Aorta (tissue), 5 donors: ENCODE measurements at regions not wholly inside any gene's neighbourhood (a gene's known extent, or its start where the extent isn't known, plus 50 kb on each side); places are given as distances from the start of the nearest gene placed in this dataset.
A peak's percentile ranks its signal among the peaks of the same experiment; 100 is the strongest.

Source experiments
- ATAC-seq: fragments of 200-7000 bp; cut with Tn5 transposase; one replicate; pipeline ENCODE4 v1.9.1; 2022; ENCODE audit warnings: moderate library complexity; ENCODE audit not compliant: low FRiP score
- DNase-seq, 2 donors: peaks; one replicate each; pipeline ENCODE4 v3.0.0-alpha.2; 2020
- H3K27ac ChIP-seq, 2 donors: one replicate each; pipeline ENCODE4 v1.5.1; 2013; ENCODE audit warnings: low read length in 2 of 2, mild to moderate bottlenecking in 2 of 2, moderate library complexity in 2 of 2, control low read depth in 1 of 2, inconsistent platforms in 1 of 2, low read depth in 1 of 2
- H3K27me3 ChIP-seq, 2 donors: one replicate each; pipeline ENCODE4 v1.6.1; 2013; ENCODE audit warnings: control low read depth in 1 of 2, low read length in 1 of 2, mild to moderate bottlenecking in 1 of 2, moderate library complexity in 1 of 2; ENCODE audit not compliant: insufficient read depth in 2 of 2, control insufficient read depth in 1 of 2
- H3K36me3 ChIP-seq, 2 donors: one replicate each; pipeline ENCODE4 v1.6.1; 2013; ENCODE audit warnings: control low read depth in 1 of 2, low read length in 1 of 2, mild to moderate bottlenecking in 1 of 2; ENCODE audit not compliant: insufficient read depth in 2 of 2, control insufficient read depth in 1 of 2
- H3K4me1 ChIP-seq, 2 donors: one replicate each; pipeline ENCODE4 v1.6.1; 2013; ENCODE audit warnings: low read length in 2 of 2, control low read depth in 1 of 2, mild to moderate bottlenecking in 1 of 2, moderate library complexity in 1 of 2; ENCODE audit not compliant: insufficient read depth in 2 of 2, control insufficient read depth in 1 of 2
- H3K4me3 ChIP-seq, 2 donors: one replicate each; pipeline ENCODE4 v1.5.1; 2013; ENCODE audit warnings: low read length in 2 of 2, control low read depth in 1 of 2, mild to moderate bottlenecking in 1 of 2
- H3K9me3 ChIP-seq: one replicate; pipeline ENCODE4 v1.6.1; 2013; ENCODE audit warnings: mild to moderate bottlenecking, low read length; ENCODE audit not compliant: control insufficient read depth
- WGBS, 2 donors: extraction: QIAGEN DNeasy Blood & Tissue Kit; methylation state at CpG; one replicate each; pipeline ENCODE4 v1.1.7; 2013; 5-methylcytosine and 5-hydroxymethylcytosine counted together
- intact Hi-C, 2 donors: fragments of 100-400 bp; cut with DNase I; formaldehyde crosslinking; loops; one replicate each; pipeline versions ENCODE4 v1.14.2 to v1.15.0; 2022
- donor health status: healthy with polysubstance abuse.
- donor health status: Bipolar disorder and iron deficiency.
- donor health status: DM: no; HTN: no; CAD: no.
- donor health status: DM: no; HTN: no; CAD: no.
- donor health status: DM: yes; HTN: yes; CAD: no.

DNA sequence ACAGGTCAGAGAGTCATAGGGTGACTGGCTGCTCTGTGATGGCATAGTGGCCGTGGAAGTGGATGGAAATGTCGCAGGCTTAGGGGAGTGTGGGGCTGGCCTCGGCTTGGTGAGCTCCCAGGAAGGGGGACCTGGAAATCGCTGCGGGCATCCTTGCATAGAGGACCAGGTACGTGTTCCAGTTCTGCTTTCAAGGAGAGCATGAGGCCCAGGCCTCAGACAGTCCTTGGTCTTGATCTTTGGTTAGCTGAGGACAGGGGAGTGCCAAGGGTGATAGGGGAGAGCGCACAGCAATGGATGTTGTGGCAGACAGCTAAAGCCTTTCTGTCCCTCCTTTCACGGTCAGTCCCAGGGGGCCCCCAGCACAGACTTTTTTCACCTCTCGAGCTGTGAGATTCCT lies 110.5 kb downstream of the SNRPN start:
- Histone ChIP-seq H3K4me3 (no peak overlapping the region), H3K27me3 (no peaks in the 10 kb centered on the region), H3K9me3 (peaks cover 97% of the 10 kb centered on the region), H3K36me3 (peaks cover 0 to 57% of the 10 kb centered on the region in 2 donors), H3K4me1 (no peaks in the 10 kb centered on the region), H3K27ac (no peak overlapping the region)
- intact Hi-C loops, result loop anchor here in 1 of 2 donors (10.0 kb wide), 1 partner anchor 60 kb away; no protein-coding TSS in a partner anchor
- ATAC-seq (no peak), DNase-seq (peak in 1 of 2 donors; percentile 58)
- WGBS, 2 donors, result 89 to 92% methylated on average over 9 of the region's 9 CpGs

DNA sequence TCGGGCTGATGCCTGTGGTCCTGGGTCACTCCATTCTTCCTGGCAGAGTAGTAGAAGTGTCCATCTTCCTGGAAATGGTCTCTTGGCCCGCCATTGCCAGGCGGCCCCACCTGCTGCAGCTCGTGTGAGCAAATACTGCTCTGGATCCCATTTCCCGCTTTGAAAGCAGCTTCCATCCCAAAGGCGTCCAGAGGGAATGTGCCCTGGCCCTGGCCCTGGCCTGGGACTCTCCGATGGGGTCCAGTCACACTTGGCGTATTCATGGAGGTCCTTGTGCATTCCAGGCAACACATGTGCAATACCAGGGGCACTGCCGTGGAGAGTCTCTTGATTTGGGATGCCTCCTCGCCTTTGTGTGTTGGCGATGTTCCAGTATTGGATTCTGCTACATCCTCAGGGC lies 111.1 kb downstream of the SNRPN start:
- Histone ChIP-seq H3K9me3 (peaks cover 97% of the 10 kb centered on the region), H3K27me3 (no peaks in the 10 kb centered on the region), H3K4me1 (no peaks in the 10 kb centered on the region), H3K4me3 (no peak overlapping the region), H3K36me3 (peaks cover 0 to 60% of the 10 kb centered on the region in 2 donors), H3K27ac (no peak overlapping the region)
- intact Hi-C loops, result loop anchor here in 1 of 2 donors (10.0 kb wide), 1 partner anchor 61 kb away; no protein-coding TSS in a partner anchor
- peak in 1 of 2 donors; percentile 48 for DNase-seq
- ATAC-seq, result no peak
- 88 to 90% methylated on average over 11 of the region's 11 CpGs for WGBS, 2 donors

DNA sequence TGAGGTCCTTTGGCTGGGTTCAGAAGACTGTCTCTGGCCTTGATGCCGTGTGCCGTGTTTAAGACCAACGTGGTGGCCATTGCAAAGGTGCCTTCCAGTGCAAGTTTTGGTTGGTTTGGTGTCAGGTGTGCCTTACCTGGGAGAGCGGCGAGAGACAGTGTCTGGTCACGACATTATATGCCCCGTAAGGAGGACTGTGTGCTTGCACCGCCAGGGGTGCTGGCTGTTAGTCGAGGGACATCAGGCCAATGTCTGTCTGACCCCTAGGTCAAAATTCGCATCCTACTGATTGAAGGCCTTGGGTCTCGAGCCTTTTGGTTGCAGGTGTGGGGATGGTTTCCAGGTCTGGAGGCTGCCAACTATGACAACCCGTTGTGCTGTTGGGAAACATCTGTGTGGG lies 111.9 kb downstream of the SNRPN start:
- peaks cover 97% of the 10 kb centered on the region for H3K9me3 ChIP-seq
- no peak for ATAC-seq
- H3K27me3 ChIP-seq, result no peaks in the 10 kb centered on the region
- no peak overlapping the region for H3K27ac ChIP-seq
- peak in 1 of 2 donors; percentile 46 for DNase-seq
- 87 to 89% methylated on average over 12 of the region's 12 CpGs for WGBS, 2 donors
- H3K4me1 ChIP-seq, result no peaks in the 10 kb centered on the region
- peaks cover 0 to 55% of the 10 kb centered on the region in 2 donors for H3K36me3 ChIP-seq
- intact Hi-C loops, result loop anchor here in 1 of 2 donors (10.0 kb wide), 1 partner anchor 62 kb away; no protein-coding TSS in a partner anchor
- no peak overlapping the region for H3K4me3 ChIP-seq

DNA sequence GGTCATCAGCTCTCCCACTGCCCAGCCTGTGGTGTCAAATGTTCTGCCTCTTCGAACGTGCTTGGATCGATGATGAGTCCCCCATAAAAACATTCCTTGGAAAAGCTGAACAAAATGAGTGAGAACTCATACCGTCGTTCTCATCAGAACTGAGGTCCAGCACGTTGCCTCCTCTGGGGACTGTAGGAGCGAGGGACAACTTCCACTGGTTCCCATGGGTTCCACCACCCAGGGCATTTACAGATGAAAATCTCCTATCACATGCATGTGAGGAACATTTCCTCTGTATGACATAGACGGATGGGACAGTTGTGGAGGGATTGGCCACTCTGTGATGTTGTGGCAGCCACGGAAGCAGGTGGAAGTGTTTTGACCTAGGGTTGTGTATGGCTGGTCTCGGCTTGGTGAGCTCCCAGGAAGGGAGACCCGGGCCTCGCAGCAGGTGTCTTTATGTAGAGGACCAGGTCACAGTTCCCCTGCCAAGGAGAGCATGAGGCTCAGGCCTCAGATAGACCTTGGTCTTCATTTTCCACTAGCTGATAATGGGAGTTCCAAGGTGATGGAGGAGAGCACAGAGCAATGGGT lies 113.0 kb downstream of the SNRPN start:
- intact Hi-C loops, result loop anchor here in 1 of 2 donors (10.0 kb wide), 1 partner anchor 63 kb away; no protein-coding TSS in a partner anchor
- WGBS, 2 donors, result 84 to 89% methylated on average over 12 of the region's 12 CpGs
- peaks cover 98% of the 10 kb centered on the region for H3K9me3 ChIP-seq
- H3K36me3 ChIP-seq, result peaks cover 0 to 55% of the 10 kb centered on the region in 2 donors
- peak in 1 of 2 donors; percentile 16 for DNase-seq
- H3K4me1 ChIP-seq, result no peaks in the 10 kb centered on the region
- H3K4me3 ChIP-seq, result no peak overlapping the region
- no peaks in the 10 kb centered on the region for H3K27me3 ChIP-seq
- ATAC-seq, result no peak
- H3K27ac ChIP-seq, result no peak overlapping the region

DNA sequence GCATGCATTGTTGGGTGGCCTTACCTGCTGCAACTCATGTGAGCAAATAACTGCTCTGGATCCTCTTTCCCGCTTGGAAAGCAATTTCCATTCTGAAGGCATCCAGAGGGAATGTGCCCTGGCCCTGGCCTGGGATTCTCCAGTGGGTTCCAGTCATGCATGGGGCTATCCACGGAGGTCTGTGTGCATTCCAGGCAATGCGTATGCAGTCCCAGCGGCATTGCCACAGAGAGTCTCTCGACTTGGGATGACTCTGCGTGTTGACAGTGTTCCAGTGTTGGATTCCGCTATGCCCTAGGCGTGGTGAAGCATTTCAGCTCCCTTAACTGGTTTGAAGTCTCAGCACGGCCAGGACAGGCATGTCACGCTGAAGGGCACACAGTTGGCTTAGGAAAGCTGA lies 113.9 kb downstream of the SNRPN start:
- Histone ChIP-seq H3K36me3 (peaks cover 3 to 53% of the 10 kb centered on the region in 2 donors), H3K27me3 (no peaks in the 10 kb centered on the region), H3K9me3 (peaks cover 93% of the 10 kb centered on the region), H3K27ac (no peak overlapping the region), H3K4me1 (no peaks in the 10 kb centered on the region), H3K4me3 (no peak overlapping the region)
- 89% methylated on average over 10 of the region's 10 CpGs for WGBS, 2 donors
- intact Hi-C loops, result loop anchor here in 1 of 2 donors (10.0 kb wide), 1 partner anchor 64 kb away; no protein-coding TSS in a partner anchor
- DNase-seq (peak in 1 of 2 donors; percentile 32), ATAC-seq (no peak)

DNA sequence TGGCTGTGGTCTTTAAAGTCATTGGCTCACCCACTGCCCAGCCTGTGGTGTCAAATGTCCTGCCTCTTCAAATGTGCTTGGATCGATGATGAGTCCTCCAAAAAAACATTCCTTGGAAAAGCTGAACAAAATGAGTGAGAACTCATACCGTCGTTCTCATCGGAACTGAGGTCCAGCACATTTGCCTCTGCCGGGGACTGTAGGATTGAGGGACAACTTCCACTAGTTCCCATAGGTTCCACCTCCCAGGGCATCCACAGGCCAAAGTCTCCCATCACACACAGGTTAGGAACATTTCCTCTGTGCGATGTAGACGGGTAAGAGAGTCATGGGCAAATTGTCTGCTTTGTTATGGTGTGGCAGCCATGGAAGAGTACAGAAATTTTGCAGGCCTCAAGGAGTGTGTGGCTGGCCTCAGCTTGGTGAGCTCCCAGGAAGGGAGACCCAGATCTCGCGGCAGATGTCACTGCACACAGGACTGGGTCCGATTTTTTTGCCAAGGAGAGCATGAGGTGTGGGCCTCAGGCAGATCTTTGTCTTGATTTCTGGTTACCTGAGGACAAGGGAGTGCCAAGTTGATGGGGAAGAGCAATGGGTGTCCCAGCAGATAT lies 115.7 kb downstream of the SNRPN start:
- Histone ChIP-seq H3K27me3 (no peaks in the 10 kb centered on the region), H3K36me3 (peaks cover 7 to 50% of the 10 kb centered on the region in 2 donors), H3K4me3 (no peak overlapping the region), H3K4me1 (no peaks in the 10 kb centered on the region), H3K27ac (no peak overlapping the region), H3K9me3 (peaks cover 93% of the 10 kb centered on the region)
- intact Hi-C loops, result no loop called here
- ATAC-seq (no peak), DNase-seq (peak in 1 of 2 donors; percentile 6)
- WGBS, 2 donors, result 93 to 95% methylated on average over 10 of the region's 10 CpGs

DNA sequence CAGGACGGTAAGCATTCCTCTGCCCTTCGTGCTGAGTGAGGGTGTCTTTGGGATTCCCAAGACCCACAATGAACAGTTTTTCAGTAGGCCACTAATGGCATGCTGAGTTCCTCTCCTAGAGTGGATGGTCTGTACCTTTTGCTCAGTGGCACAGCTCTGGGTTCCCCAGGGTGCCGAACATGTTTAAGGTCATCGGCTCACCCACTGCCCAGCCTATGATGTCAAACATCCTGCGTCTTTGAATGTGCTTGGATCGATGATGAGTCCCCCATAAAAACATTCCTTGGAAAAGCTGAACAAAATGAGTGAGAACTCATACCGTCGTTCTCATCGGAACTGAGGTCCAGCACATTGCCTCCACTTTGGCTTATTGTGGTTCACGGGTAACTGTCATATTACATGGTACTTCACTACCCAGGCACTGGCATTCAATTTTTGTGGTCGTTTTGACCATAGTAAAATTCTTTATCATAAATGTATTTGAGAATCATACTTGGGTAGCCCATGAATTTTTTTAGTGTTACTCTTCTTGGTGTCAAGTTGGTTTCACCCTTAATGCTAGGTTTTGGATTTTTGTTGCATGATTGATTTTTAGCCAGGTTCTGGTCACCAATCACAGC lies 118.2 kb downstream of the SNRPN start:
- Histone ChIP-seq H3K4me1 (no peaks in the 10 kb centered on the region), H3K4me3 (no peak overlapping the region), H3K27ac (no peak overlapping the region), H3K9me3 (peaks cover 92% of the 10 kb centered on the region), H3K27me3 (no peaks in the 10 kb centered on the region), H3K36me3 (peaks cover 7 to 52% of the 10 kb centered on the region in 2 donors)
- no peak for ATAC-seq
- 89 to 92% methylated on average over 11 of the region's 11 CpGs for WGBS, 2 donors
- intact Hi-C loops, result no loop called here
- DNase-seq, result no peak

DNA sequence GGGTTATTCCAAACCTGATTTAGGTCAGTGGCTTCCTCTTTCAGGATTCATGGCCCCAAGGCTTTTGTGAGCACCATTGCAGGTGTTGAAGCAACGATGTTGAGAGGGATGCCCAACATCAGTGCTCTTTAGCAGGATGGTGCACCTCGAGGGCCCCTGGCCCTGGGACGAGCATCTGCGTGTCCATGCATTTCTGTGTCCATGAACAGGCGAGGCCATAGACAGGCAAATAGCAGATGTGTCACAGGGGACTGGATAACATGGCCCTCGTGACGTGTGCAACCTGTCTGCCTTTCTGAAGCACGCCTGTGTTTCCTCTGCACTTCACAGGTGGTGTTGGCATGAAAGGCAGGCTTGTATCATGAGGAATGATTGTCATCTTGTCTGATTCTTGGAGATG lies 132.3 kb downstream of the SNRPN start:
- intact Hi-C loops, result no loop called here
- WGBS, 2 donors, result 74 to 80% methylated on average over 8 of the region's 8 CpGs

More for the DNA sequence above, 132.3 kb downstream of the SNRPN start:
- DNase-seq (no peak), ATAC-seq (no peak)
- Histone ChIP-seq H3K4me3 (no peak overlapping the region), H3K36me3 (peaks cover 3 to 24% of the 10 kb centered on the region in 2 donors), H3K27ac (no peak overlapping the region), H3K4me1 (no peaks in the 10 kb centered on the region), H3K9me3 (peaks cover 35% of the 10 kb centered on the region), H3K27me3 (no peaks in the 10 kb centered on the region)
